IMR-90 (cell line): ENCODE measurements at regions not wholly inside any gene's neighbourhood (a gene's known extent, or its start where the extent isn't known, plus 50 kb on each side); places are given as distances from the start of the nearest gene placed in this dataset.
"Not testable (repeated sequence)": the region's sequence is repeated elsewhere in the genome, so short reads cannot be mapped to it uniquely, and the experiment has no call there.

Source experiments
- ATAC-seq: fragments of 200-7000 bp; cut with Tn5 transposase; 2 replicates; pipeline ENCODE4 v1.9.1; 2020; ENCODE audit warnings: low read depth, mild to moderate bottlenecking, moderate library complexity
- BruUV-seq: library from RNA; stranded (reverse); fragments of 400-500 nt; replicated peaks from 2 replicates; lab custom pipeline; 2021; lab: Mats Ljungman, UMichigan
- CTCF ChIA-PET: fragments of 300-600 bp; formaldehyde crosslinking; extraction: SDS; loops from one replicate; lab custom pipeline; 2021; ENCODE audit warnings: antibody characterized with exemption; lab: Yijun Ruan, JAX
- POLR2A ChIA-PET: fragments of 300-600 bp; sonication (Branson Sonifier 250); formaldehyde crosslinking; loops from one replicate; lab custom pipeline; 2022; ENCODE audit warnings: antibody characterized with exemption; ENCODE audit not compliant: unreplicated experiment; lab: Charles Lee
- DNase-seq: peaks from one replicate; pipeline ENCODE4 v3.0.0; 2013
- H2AFZ ChIP-seq: replicated peaks from 2 replicates; pipeline ENCODE3; 2013; ENCODE audit warnings: low read length, mild to moderate bottlenecking; ENCODE audit not compliant: poor library complexity
- H2AK5ac ChIP-seq: 2 replicates; pipeline ENCODE4 v1.6.1; 2013; ENCODE audit warnings: low read depth, low read length, inconsistent platforms
- H2AK9ac ChIP-seq: replicated peaks from 2 replicates; pipeline ENCODE3; 2013; ENCODE audit warnings: mild to moderate bottlenecking, low read depth, low read length, moderate library complexity; ENCODE audit not compliant: poor library complexity
- H2BK120ac ChIP-seq: 2 replicates; pipeline ENCODE4 v1.6.1; 2013; ENCODE audit warnings: low read depth, low read length, inconsistent platforms
- H2BK15ac ChIP-seq: 3 replicates; pipeline ENCODE4 v1.6.1; 2013; ENCODE audit warnings: low read depth, low read length, inconsistent platforms
- H2BK20ac ChIP-seq: 2 replicates; pipeline ENCODE4 v1.6.1; 2013; ENCODE audit warnings: low read depth, mild to moderate bottlenecking, inconsistent platforms, low read length, moderate library complexity
- H2BK5ac ChIP-seq: 2 replicates; pipeline ENCODE4 v1.6.1; 2013; ENCODE audit warnings: mild to moderate bottlenecking, low read depth, low read length, inconsistent platforms; ENCODE audit not compliant: poor library complexity, severe bottlenecking
- H3K14ac ChIP-seq: replicated peaks from 2 replicates; pipeline ENCODE4 v1.6.1; 2013; ENCODE audit warnings: low read depth, low read length, inconsistent platforms
- H3K18ac ChIP-seq: 2 replicates; pipeline ENCODE4 v1.6.1; 2013; ENCODE audit warnings: low read depth, low read length, control low read depth
- H3K23ac ChIP-seq: 2 replicates; pipeline ENCODE4 v1.6.1; 2013; ENCODE audit warnings: low read depth, low read length, inconsistent platforms
- H3K27ac ChIP-seq: 2 replicates; pipeline ENCODE4 v1.5.1; 2013; ENCODE audit warnings: mild to moderate bottlenecking, control low read depth, low read length; ENCODE audit not compliant: insufficient read depth
- H3K27me3 ChIP-seq: 2 replicates; pipeline ENCODE4 v1.6.1; 2013; ENCODE audit warnings: low read length; ENCODE audit not compliant: control insufficient read depth, insufficient read depth
- H3K36me3 ChIP-seq: 2 replicates; pipeline ENCODE4 v1.6.1; 2013; ENCODE audit warnings: low read length, mixed read lengths; ENCODE audit not compliant: control insufficient read depth, insufficient read depth
- H3K4ac ChIP-seq: 2 replicates; pipeline ENCODE4 v1.6.1; 2013; ENCODE audit warnings: low read depth, low read length, inconsistent platforms
- H3K4me1 ChIP-seq: 2 replicates; pipeline ENCODE4 v1.6.1; 2013; ENCODE audit warnings: low read length, mixed read lengths; ENCODE audit not compliant: control insufficient read depth, insufficient read depth
- H3K4me2 ChIP-seq: 2 replicates; pipeline ENCODE4 v1.6.1; 2013; ENCODE audit warnings: low read depth, mild to moderate bottlenecking, control low read depth, low read length, moderate library complexity
- H3K4me3 ChIP-seq: 2 replicates; pipeline ENCODE4 v1.5.1; 2013; ENCODE audit warnings: low read depth, mild to moderate bottlenecking, control low read depth, low read length, moderate library complexity; ENCODE audit not compliant: insufficient read depth
- H3K56ac ChIP-seq: 2 replicates; pipeline ENCODE4 v1.6.1; 2013; ENCODE audit warnings: low read length, inconsistent platforms; ENCODE audit not compliant: insufficient read depth; ENCODE audit errors: extremely low read depth
- H3K79me1 ChIP-seq, 2 experiments: 2 replicates each; pipeline ENCODE4 v1.6.1; 2013; ENCODE audit warnings: low read length in 2 of 2, inconsistent platforms in 1 of 2, low read depth in 1 of 2
- H3K9ac ChIP-seq: 2 replicates; pipeline ENCODE4 v1.6.1; 2013; ENCODE audit warnings: low read depth, low read length, control low read depth
- H3K9me1 ChIP-seq: 2 replicates; pipeline ENCODE4 v1.6.1; 2013; ENCODE audit warnings: low read length, inconsistent platforms; ENCODE audit not compliant: insufficient read depth
- H3K9me3 ChIP-seq: 2 replicates; pipeline ENCODE4 v1.6.1; 2013; ENCODE audit warnings: low read length; ENCODE audit not compliant: control insufficient read depth, insufficient read depth
- H4K20me1 ChIP-seq: 2 replicates; pipeline ENCODE4 v1.6.1; 2013; ENCODE audit warnings: low read length, inconsistent platforms; ENCODE audit not compliant: insufficient read depth
- H4K5ac ChIP-seq: 2 replicates; pipeline ENCODE4 v1.6.1; 2013; ENCODE audit warnings: mild to moderate bottlenecking, low read depth, low read length, control low read depth
- H4K8ac ChIP-seq, 2 experiments: 2 replicates each; pipeline ENCODE4 v1.6.1; 2013; ENCODE audit warnings: low read depth in 2 of 2, low read length in 2 of 2, control low read depth in 1 of 2, inconsistent platforms in 1 of 2
- H4K91ac ChIP-seq: 2 replicates; pipeline ENCODE4 v1.6.1; 2013; ENCODE audit warnings: low read depth, low read length, inconsistent platforms; ENCODE audit not compliant: insufficient read depth
- BHLHE40 ChIP-seq: fragments of 150-350 bp; IDR thresholded peaks from 2 replicates; pipeline ENCODE4 v1.6.1; 2016; ENCODE audit warnings: mild to moderate bottlenecking, low read depth, low read length
- CHD1 ChIP-seq: IDR thresholded peaks from 2 replicates; pipeline ENCODE4 v1.6.1; 2012; ENCODE audit warnings: low read depth, low read length, improper control_type of control experiment
- ELK1 ChIP-seq: fragments of 150-350 bp; IDR thresholded peaks from 2 replicates; pipeline ENCODE4 v1.6.1; 2016; ENCODE audit warnings: low read depth, mild to moderate bottlenecking, low read length, moderate library complexity, borderline replicate concordance
- FOS ChIP-seq: fragments of 150-350 bp; IDR thresholded peaks from 2 replicates; pipeline ENCODE4 v1.6.1; 2016; ENCODE audit warnings: low read depth, low read length
- MAFK ChIP-seq: IDR thresholded peaks from 2 replicates; pipeline ENCODE4 v1.6.1; 2012; ENCODE audit warnings: low read depth, low read length, improper control_type of control experiment
- MAZ ChIP-seq: IDR thresholded peaks from 2 replicates; pipeline ENCODE4 v1.6.1; 2012; ENCODE audit warnings: low read depth, mild to moderate bottlenecking, low read length, improper control_type of control experiment, moderate library complexity, borderline replicate concordance
- MXI1 ChIP-seq: IDR thresholded peaks from 2 replicates; pipeline ENCODE4 v1.6.1; 2012; ENCODE audit warnings: low read depth, mild to moderate bottlenecking, low read length, moderate library complexity, borderline replicate concordance
- NFE2L2 ChIP-seq: fragments of 150-350 bp; IDR thresholded peaks from 2 replicates; pipeline ENCODE4 v1.6.1; 2016; ENCODE audit warnings: low read depth, mild to moderate bottlenecking, low read length
- POLR2A ChIP-seq: IDR thresholded peaks from 2 replicates; pipeline ENCODE4 v1.6.1; 2012; ENCODE audit warnings: mild to moderate bottlenecking, low read depth, low read length
- RCOR1 ChIP-seq: IDR thresholded peaks from 2 replicates; pipeline ENCODE4 v1.6.1; 2012; ENCODE audit warnings: mild to moderate bottlenecking, low read length, improper control_type of control experiment; ENCODE audit not compliant: insufficient replicate concordance
- SMC3 ChIP-seq: fragments of 150-350 bp; IDR thresholded peaks from 2 replicates; pipeline ENCODE4 v1.6.1; 2016; ENCODE audit warnings: low read depth, mild to moderate bottlenecking, antibody characterized with exemption, low read length, moderate library complexity
- dilution Hi-C: fragments of 300-500 bp; cut with HindIII; formaldehyde crosslinking; loops from one replicate; pipeline ENCODE4 v1.14.3; 2018; ENCODE audit warnings: low sequenced_read_pairs; ENCODE audit not compliant: unreplicated experiment
- in situ Hi-C: fragments of 300-500 bp; cut with MboI; formaldehyde crosslinking; loops from 3 replicates; pipeline ENCODE4 v1.14.3; 2019; ENCODE audit warnings: low sequenced_read_pairs, inconsistent platforms, mixed read lengths
- intact Hi-C: fragments of 100-400 bp; cut with micrococcal nuclease; formaldehyde crosslinking; loops from 2 replicates; pipeline ENCODE4 v1.10.0; 2022

- no peak for ATAC-seq
- POLR2A ChIA-PET = no interaction called here
These were observed 74.6 kb upstream of the FRMPD3 start for GRCh38 chrX:107374831-107375230.

GRCh38 chrX:107376186-107376585 is 73.3 kb upstream of the FRMPD3 start:
- CTCF ChIA-PET, H3K4me1 ChIP-seq, H2AK5ac ChIP-seq, H4K5ac ChIP-seq, ATAC-seq, H3K27me3 ChIP-seq, H3K79me1 ChIP-seq, H2BK15ac ChIP-seq, H3K23ac ChIP-seq, H3K4me3 ChIP-seq, H4K8ac ChIP-seq, H2AK9ac ChIP-seq, H3K56ac ChIP-seq, dilution Hi-C loops, H3K4me2 ChIP-seq, H3K36me3 ChIP-seq, H3K14ac ChIP-seq, H2AFZ ChIP-seq, H2BK5ac ChIP-seq, POLR2A ChIA-PET, H3K9me1 ChIP-seq, H3K4ac ChIP-seq, H3K9ac ChIP-seq, intact Hi-C loops, H3K9me3 ChIP-seq, DNase-seq, H3K18ac ChIP-seq, H2BK120ac ChIP-seq, in situ Hi-C loops, BruUV-seq, H4K91ac ChIP-seq, H2BK20ac ChIP-seq, H4K20me1 ChIP-seq, H3K27ac ChIP-seq: not testable (repeated sequence)

More at GRCh38 chrX:107374831-107375230, 74.6 kb upstream of the FRMPD3 start:
- H3K9me3 ChIP-seq = no peaks in the 10 kb centered on the region
- CTCF ChIA-PET = no interaction called here
- no peaks in the 10 kb centered on the region for H3K36me3 ChIP-seq
- H3K14ac ChIP-seq = no peak overlapping the region
- H3K9ac ChIP-seq = no peak overlapping the region
- no peak overlapping the region for H3K56ac ChIP-seq
- no peak overlapping the region for H2BK120ac ChIP-seq
- no peak overlapping the region for H2BK5ac ChIP-seq
- H4K8ac ChIP-seq = no peak overlapping the region
- no peaks in the 10 kb centered on the region for H3K9me1 ChIP-seq
- H3K23ac ChIP-seq = no peak overlapping the region
- H3K79me1 ChIP-seq = no peaks in the 10 kb centered on the region
- H4K20me1 ChIP-seq = no peaks in the 10 kb centered on the region
- H2BK20ac ChIP-seq = no peak overlapping the region
- no peak overlapping the region for H3K4me2 ChIP-seq
- no TSS peak for BruUV-seq
- peaks cover 1% of the 10 kb centered on the region; the same call in 1 of the 2 replicates for H3K27me3 ChIP-seq
- no peak overlapping the region for H2BK15ac ChIP-seq
- DNase-seq = no peak
- no peak overlapping the region for H3K27ac ChIP-seq
- H3K4me3 ChIP-seq = no peak overlapping the region
- H2AK9ac ChIP-seq = no peak overlapping the region
- H3K4ac ChIP-seq = no peak overlapping the region
- no peak overlapping the region for H2AFZ ChIP-seq
- no peak overlapping the region for H3K18ac ChIP-seq
- H3K4me1 ChIP-seq = no peaks in the 10 kb centered on the region
- no peak overlapping the region for H4K5ac ChIP-seq
- in situ Hi-C loops (no loop called here), dilution Hi-C loops (no loop called here), intact Hi-C loops (no loop called here)
- H4K91ac ChIP-seq = no peak overlapping the region
- TF ChIP-seq SMC3 = no peak
- no peak for TF ChIP-seq MAFK
- no peak for TF ChIP-seq CHD1
- TF ChIP-seq NFE2L2 = no peak
- TF ChIP-seq POLR2A = no peak
- TF ChIP-seq ELK1 = no peak
- no peak for TF ChIP-seq FOS
- TF ChIP-seq BHLHE40 = no peak
- TF ChIP-seq RCOR1 = no peak
- TF ChIP-seq MXI1 = no peak
- no peak for TF ChIP-seq MAZ
- no peak overlapping the region for H2AK5ac ChIP-seq
